RWPE2 (cell line): ENCODE measurements at regions not wholly inside any gene's neighbourhood (a gene's known extent, or its start where the extent isn't known, plus 50 kb on each side); places are given as distances from the start of the nearest gene placed in this dataset.

ENCODE experiments used
- ATAC-seq: fragments of 200-7000 bp; cut with Tn5 transposase; 3 replicates; pipeline ENCODE4 v1.9.1; 2021; ENCODE audit warnings: low read depth
- DNase-seq: peaks from one replicate; pipeline ENCODE4 v3.0.0-alpha.2; 2020; ENCODE audit warnings: low spot score
- H3K27ac ChIP-seq: fragments of 450-650 bp; 2 replicates; pipeline ENCODE4 v1.5.1; 2017; ENCODE audit warnings: mild to moderate bottlenecking; ENCODE audit not compliant: poor library complexity, severe bottlenecking
- H3K27me3 ChIP-seq: fragments of 250-450 bp; sonication (Bioruptor Pico); 2 replicates; pipeline ENCODE4 v1.5.1; 2021; ENCODE audit warnings: mild to moderate bottlenecking, moderate library complexity; ENCODE audit not compliant: insufficient read depth, poor library complexity, severe bottlenecking
- H3K36me3 ChIP-seq: fragments of 250-450 bp; sonication (Bioruptor Pico); 2 replicates; pipeline ENCODE4 v1.5.1; 2020; ENCODE audit warnings: low read depth, mild to moderate bottlenecking, moderate library complexity
- H3K4me1 ChIP-seq: fragments of 250-450 bp; sonication (Bioruptor Pico); 2 replicates; pipeline ENCODE4 v1.5.1; 2021; ENCODE audit warnings: mild to moderate bottlenecking, moderate library complexity; ENCODE audit not compliant: insufficient read depth, poor library complexity, severe bottlenecking
- H3K4me3 ChIP-seq: fragments of 250-450 bp; sonication (Bioruptor Pico); 2 replicates; pipeline ENCODE4 v1.5.1; 2021; ENCODE audit warnings: mild to moderate bottlenecking, moderate library complexity; ENCODE audit not compliant: severe bottlenecking
- H3K9me3 ChIP-seq: fragments of 250-450 bp; sonication (Bioruptor Pico); 2 replicates; pipeline ENCODE4 v1.5.1; 2021; ENCODE audit warnings: mild to moderate bottlenecking, moderate library complexity; ENCODE audit not compliant: severe bottlenecking
- TF ChIP-seq, protein P1 (sequence below): fragments of 450-650 bp; IDR thresholded peaks from one replicate; pipeline ENCODE4 v1.5.1; 2017; ENCODE audit warnings: mild to moderate bottlenecking, moderate library complexity; ENCODE audit not compliant: poor library complexity, severe bottlenecking

DNA sequence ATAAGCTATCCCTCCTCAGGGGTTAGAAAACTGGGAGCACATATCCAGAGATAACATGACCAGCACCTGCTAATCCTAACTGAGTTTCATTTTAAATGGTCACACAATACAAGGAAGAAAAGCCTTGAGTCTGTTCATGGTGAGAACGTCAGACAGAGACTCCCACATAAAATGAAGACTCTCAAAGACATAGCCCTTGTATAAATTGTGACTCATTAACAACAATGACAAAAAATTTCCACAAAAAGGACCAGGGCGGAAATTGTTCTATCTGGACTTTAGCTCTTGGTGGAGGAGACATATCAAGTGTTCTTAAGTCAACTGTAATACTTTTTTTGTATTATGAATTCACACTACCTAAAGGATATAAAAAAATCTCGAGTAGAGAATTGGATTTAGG is 313.7 kb upstream of the DCN start:
- TF ChIP-seq, protein P1, sequence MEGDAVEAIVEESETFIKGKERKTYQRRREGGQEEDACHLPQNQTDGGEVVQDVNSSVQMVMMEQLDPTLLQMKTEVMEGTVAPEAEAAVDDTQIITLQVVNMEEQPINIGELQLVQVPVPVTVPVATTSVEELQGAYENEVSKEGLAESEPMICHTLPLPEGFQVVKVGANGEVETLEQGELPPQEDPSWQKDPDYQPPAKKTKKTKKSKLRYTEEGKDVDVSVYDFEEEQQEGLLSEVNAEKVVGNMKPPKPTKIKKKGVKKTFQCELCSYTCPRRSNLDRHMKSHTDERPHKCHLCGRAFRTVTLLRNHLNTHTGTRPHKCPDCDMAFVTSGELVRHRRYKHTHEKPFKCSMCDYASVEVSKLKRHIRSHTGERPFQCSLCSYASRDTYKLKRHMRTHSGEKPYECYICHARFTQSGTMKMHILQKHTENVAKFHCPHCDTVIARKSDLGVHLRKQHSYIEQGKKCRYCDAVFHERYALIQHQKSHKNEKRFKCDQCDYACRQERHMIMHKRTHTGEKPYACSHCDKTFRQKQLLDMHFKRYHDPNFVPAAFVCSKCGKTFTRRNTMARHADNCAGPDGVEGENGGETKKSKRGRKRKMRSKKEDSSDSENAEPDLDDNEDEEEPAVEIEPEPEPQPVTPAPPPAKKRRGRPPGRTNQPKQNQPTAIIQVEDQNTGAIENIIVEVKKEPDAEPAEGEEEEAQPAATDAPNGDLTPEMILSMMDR = no peak
- DNase-seq = no peak
- no peak for ATAC-seq

DNA sequence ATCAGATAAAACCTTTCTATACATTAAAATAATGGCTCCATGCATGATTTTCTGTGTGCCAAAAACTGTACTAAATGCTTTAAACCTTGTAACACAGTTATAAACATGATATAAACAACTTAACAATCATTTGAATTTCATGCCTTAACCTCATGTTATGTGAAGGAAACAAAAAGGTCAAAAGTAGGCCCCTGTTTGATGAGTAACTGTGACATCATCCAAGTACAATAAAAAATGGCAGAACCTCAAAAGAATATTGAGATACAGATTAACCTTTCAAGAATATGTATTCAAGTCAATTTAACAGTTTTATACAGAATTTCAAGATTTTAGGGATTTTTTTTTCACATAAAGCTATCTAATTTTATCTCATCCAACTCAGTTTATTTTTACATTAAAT is 310.7 kb upstream of the DCN start:
- DNase-seq (no peak), ATAC-seq (no peak)
- TF ChIP-seq, protein P1 = no peak
- H3K4me3 ChIP-seq = no peak overlapping the region
- no peaks in the 10 kb centered on the region for H3K36me3 ChIP-seq
- H3K4me1 ChIP-seq = peaks cover 4% of the 10 kb centered on the region
- no peaks in the 10 kb centered on the region for H3K9me3 ChIP-seq
- H3K27ac ChIP-seq = no peak overlapping the region
- no peaks in the 10 kb centered on the region for H3K27me3 ChIP-seq

More for the DNA sequence above, 313.7 kb upstream of the DCN start:
- H3K4me1 ChIP-seq = peaks cover 4% of the 10 kb centered on the region
- no peak overlapping the region for H3K4me3 ChIP-seq
- no peaks in the 10 kb centered on the region for H3K36me3 ChIP-seq
- H3K27me3 ChIP-seq = no peaks in the 10 kb centered on the region
- no peak overlapping the region for H3K27ac ChIP-seq
- H3K9me3 ChIP-seq = no peaks in the 10 kb centered on the region

DNA sequence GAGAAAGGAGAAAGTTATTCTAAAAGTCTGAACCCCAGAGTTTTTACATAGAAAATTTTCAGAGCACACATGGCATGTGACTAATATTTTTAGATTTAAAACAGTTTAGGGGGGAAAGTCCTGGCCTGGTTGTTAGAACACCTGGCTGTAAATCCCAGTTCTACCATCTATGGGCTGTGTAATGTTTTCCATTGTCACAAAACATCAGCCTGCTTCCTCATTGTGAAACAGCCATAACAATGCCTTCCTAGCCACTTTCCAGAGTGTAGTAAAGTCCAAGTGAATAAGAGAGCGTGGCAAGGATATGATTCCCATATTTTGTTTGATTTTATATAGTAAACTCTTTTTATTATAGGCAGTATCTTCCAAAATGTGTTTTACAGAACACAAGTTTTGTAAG is 310.0 kb upstream of the DCN start:
- Histone ChIP-seq H3K36me3 (no peaks in the 10 kb centered on the region), H3K4me1 (peaks cover 4% of the 10 kb centered on the region), H3K4me3 (no peak overlapping the region), H3K27ac (no peak overlapping the region), H3K9me3 (no peaks in the 10 kb centered on the region), H3K27me3 (no peaks in the 10 kb centered on the region)
- TF ChIP-seq, protein P1 = no peak
- ATAC-seq (no peak), DNase-seq (no peak)

DNA sequence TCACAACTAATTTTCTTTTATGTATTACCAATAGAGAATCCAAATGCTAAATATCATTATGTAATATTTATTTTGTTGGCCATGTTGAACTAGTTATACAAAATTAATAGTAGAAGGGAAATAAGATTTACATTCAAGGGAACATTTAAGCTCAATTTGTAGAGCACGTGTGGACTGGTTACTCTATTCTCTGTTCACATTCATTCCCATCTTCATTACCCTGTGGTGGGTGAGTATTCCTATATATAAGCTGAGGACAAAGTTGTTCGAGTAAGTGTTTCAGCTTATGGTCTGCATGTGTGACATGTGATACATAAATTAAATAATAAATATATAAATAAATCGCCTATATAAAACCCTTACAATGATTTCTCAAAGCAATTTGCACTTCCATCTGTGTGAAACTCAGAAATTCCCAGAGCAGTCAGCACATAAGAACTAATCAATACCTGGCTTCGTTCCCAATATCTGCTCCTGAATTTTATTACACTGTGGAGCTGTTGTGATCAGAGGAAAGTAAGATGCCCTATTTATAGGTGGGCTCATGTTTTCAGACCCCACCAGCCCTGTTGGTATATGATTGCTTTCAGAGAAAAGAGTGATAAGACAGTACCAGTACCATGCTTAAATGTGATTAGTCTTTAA is 308.2 kb upstream of the DCN start:
- no peak overlapping the region for H3K27ac ChIP-seq

More for the DNA sequence above, 308.2 kb upstream of the DCN start:
- no peaks in the 10 kb centered on the region for H3K27me3 ChIP-seq
- no peak for DNase-seq
- peaks cover 4% of the 10 kb centered on the region for H3K4me1 ChIP-seq
- ATAC-seq = no peak
- H3K9me3 ChIP-seq = no peaks in the 10 kb centered on the region
- H3K4me3 ChIP-seq = no peak overlapping the region
- H3K36me3 ChIP-seq = no peaks in the 10 kb centered on the region
- TF ChIP-seq, protein P1 = no peak
